ENCODE measurements at regions not wholly inside any gene's neighbourhood (a gene's known extent, or its start where the extent isn't known, plus 50 kb on each side); places are given as distances from the start of the nearest gene placed in this dataset.

GRCh38 chr10:117680601-117681000 lies 138.1 kb downstream of the EMX2 start:
- ChIA-PET CTCF (interaction anchor here (0.8 to 2.0 kb wide), 3 partner anchors 22 to 27 kb away, joined by 3 to 4 read pairs (median 4); no protein-coding TSS in a partner anchor), SMC1A (ENCODE audit: uncharacterized antibody, unreplicated experiment) (interaction anchor here (0.9 to 2.3 kb wide), 5 partner anchors 11 to 184 kb away, joined by 3 to 7 read pairs (median 4); no protein-coding TSS in a partner anchor), POLR2A (no interaction called here), RAD21 (ENCODE audit: unreplicated experiment) (interaction anchor here (0.8 to 2.0 kb wide), 6 partner anchors 8 to 185 kb away, joined by 3 to 8 read pairs (median 4); no protein-coding TSS in a partner anchor)
- no peak for FAIRE-seq
- BruUV-seq (replicated peaks), result no TSS peak
- Histone ChIP-seq H3K9ac (ENCODE audit: control insufficient read depth, insufficient read depth, low read length) (no peak overlapping the region), H3K9me3 (replicated peaks; ENCODE audit: control insufficient read depth, insufficient read depth, low read length) (no peaks in the 10 kb centered on the region; the same call in 2 of the 3 replicates), H3K27ac (ENCODE audit: control insufficient read depth, insufficient read depth) (no peak overlapping the region), H3K4me1 (ENCODE audit: control insufficient read depth, insufficient read depth, low read length) (no peaks in the 10 kb centered on the region), H3K36me3 (ENCODE audit: control insufficient read depth in 2 of 2, insufficient read depth in 2 of 2, low read length in 1 of 2) (no peaks in the 10 kb centered on the region), H3K4me3 (no peak overlapping the region), H3K27me3 (replicated peaks in 1 of 2; ENCODE audit: control insufficient read depth in 2 of 2, insufficient read depth in 2 of 2, low read length in 1 of 2) (peaks cover 0 to 3% of the 10 kb centered on the region in 2 experiments; a peak in 1 of 4 replicates), H3K4me2 (ENCODE audit: control insufficient read depth, insufficient read depth) (no peak overlapping the region), H2AFZ (ENCODE audit: control insufficient read depth, low read depth, low read length) (no peak overlapping the region), H4K20me1 (ENCODE audit: control insufficient read depth, insufficient read depth) (no peaks in the 10 kb centered on the region), H3K79me2 (ENCODE audit: control insufficient read depth, insufficient read depth, low read length) (no peaks in the 10 kb centered on the region)
- DNase-seq (ENCODE audit: low read depth, low spot score), result no peak
- no peak for ATAC-seq
- TF ChIP-seq GATAD2B (conservative IDR thresholded peaks at IDR 0.05; ENCODE audit: low read depth), result no peak
- TF ChIP-seq YY1 (IDR thresholded peaks at IDR 0.05; ENCODE audit: low read depth, low read length), result no peak
- no peak for TF ChIP-seq JUNB (IDR thresholded peaks at IDR 0.05)
- no peak for TF ChIP-seq FOXM1 (IDR thresholded peaks at IDR 0.05; ENCODE audit: low read depth, low read length)
- TF ChIP-seq ZBTB11 (CRISPR knock-in tag; IDR thresholded peaks at IDR 0.05), result no peak
- no peak for TF ChIP-seq CHD2 (IDR thresholded peaks at IDR 0.05; ENCODE audit: borderline replicate concordance, low read depth, low read length)
- no peak for TF ChIP-seq BMI1 (IDR thresholded peaks at IDR 0.05; ENCODE audit: borderline replicate concordance)
- TF ChIP-seq HSF1 (IDR thresholded peaks at IDR 0.05; ENCODE audit: low read depth, low read length), result no peak
- TF ChIP-seq USF2 (IDR thresholded peaks at IDR 0.05; ENCODE audit: borderline replicate concordance, low read depth, low read length), result no peak
- TF ChIP-seq NFYA (IDR thresholded peaks at IDR 0.05; ENCODE audit: borderline replicate concordance, low read depth, low read length), result no peak
- no peak for TF ChIP-seq ZBED1 (IDR thresholded peaks at IDR 0.05; ENCODE audit: borderline replicate concordance)
- no peak for TF ChIP-seq MTA2 (IDR thresholded peaks at IDR 0.05; ENCODE audit: low read depth)
- TF ChIP-seq ZNF274 (IDR thresholded peaks at IDR 0.05; ENCODE audit: insufficient read depth, insufficient read length), result no peak
- TF ChIP-seq CHD1 (IDR thresholded peaks at IDR 0.05; ENCODE audit: low read depth, low read length), result no peak
- TF ChIP-seq BRCA1 (IDR thresholded peaks at IDR 0.05; ENCODE audit: low read depth, low read length), result no peak
- 75% methylated on average over 2 of the region's 2 CpGs for WGBS (ENCODE audit: insufficient coverage, insufficient replicate concordance, low lambda C conversion rate, missing lambda C conversion rate)
- intact Hi-C loops (cut with micrococcal nuclease; ENCODE audit: unreplicated experiment), result loop anchor here (10.0 kb wide), 1 partner anchor 136 kb away; the partner anchor contains the start of gene EMX2
- in situ Hi-C loops (cut with MboI), result no loop called here

Measured in GM12878 (cell line).